PC-3 (cell line): ENCODE measurements at regions not wholly inside any gene's neighbourhood (a gene's known extent, or its start where the extent isn't known, plus 50 kb on each side); places are given as distances from the start of the nearest gene placed in this dataset.

Experiments used
- ATAC-seq: fragments of 200-7000 bp; cut with Tn5 transposase; 2 replicates; pipeline ENCODE4 v1.9.1; 2020; ENCODE audit warnings: mild to moderate bottlenecking, moderate library complexity
- BruUV-seq: library from RNA; stranded (reverse); fragments of 400-500 nt; replicated peaks from 2 replicates; lab custom pipeline; 2021; lab: Mats Ljungman, UMichigan
- CTCF ChIA-PET: fragments of 300-600 bp; sonication (Branson Sonifier 250); formaldehyde crosslinking; loops from one replicate; lab custom pipeline; 2022; ENCODE audit warnings: antibody characterized with exemption; lab: Charles Lee
- POLR2A ChIA-PET: fragments of 300-600 bp; sonication (Branson Sonifier 250); formaldehyde crosslinking; loops from one replicate; lab custom pipeline; 2022; ENCODE audit warnings: antibody characterized with exemption; ENCODE audit not compliant: unreplicated experiment; lab: Charles Lee
- DNase-seq: peaks from one replicate; pipeline ENCODE4 v3.0.0-alpha.2; 2015
- H2AFZ ChIP-seq: fragments of 300-600 bp; sonication (generic); 2 replicates; pipeline ENCODE4 v1.6.0; 2016; ENCODE audit warnings: antibody characterized with exemption, low read length
- H3F3A ChIP-seq: fragments of 300-600 bp; sonication (generic); one replicate; pipeline ENCODE4 v1.6.0; 2017; ENCODE audit warnings: antibody characterized with exemption, low read length, control low read depth, mild to moderate bottlenecking; ENCODE audit not compliant: unreplicated experiment
- H3K27ac ChIP-seq: fragments of 300-600 bp; sonication (generic); 2 replicates; pipeline ENCODE4 v1.5.1; 2016; ENCODE audit warnings: mild to moderate bottlenecking, low read length
- H3K27me3 ChIP-seq: fragments of 300-600 bp; sonication (generic); 2 replicates; pipeline ENCODE4 v1.6.1; 2016; ENCODE audit warnings: low read length, mixed read lengths
- H3K36me3 ChIP-seq: fragments of 300-600 bp; sonication (generic); 2 replicates; pipeline ENCODE4 v1.6.1; 2016; ENCODE audit warnings: low read depth, mixed run types, low read length, mixed read lengths
- H3K4me1 ChIP-seq: fragments of 300-600 bp; sonication (generic); 2 replicates; pipeline ENCODE4 v1.5.1; 2016; ENCODE audit warnings: low read length; ENCODE audit not compliant: insufficient read depth
- H3K4me2 ChIP-seq: fragments of 300-600 bp; sonication (generic); 2 replicates; pipeline ENCODE4 v1.6.0; 2016; ENCODE audit warnings: low read length
- H3K4me3 ChIP-seq: fragments of 300-600 bp; sonication (generic); 2 replicates; pipeline ENCODE4 v1.5.1; 2016; ENCODE audit warnings: mild to moderate bottlenecking, low read length, mixed read lengths
- H3K79me2 ChIP-seq: fragments of 300-600 bp; sonication (generic); 2 replicates; pipeline ENCODE4 v1.6.1; 2017; ENCODE audit warnings: low read length, mixed read lengths
- H3K9ac ChIP-seq: fragments of 300-600 bp; sonication (generic); 2 replicates; pipeline ENCODE4 v1.6.0; 2016; ENCODE audit warnings: mild to moderate bottlenecking, low read length
- H3K9me2 ChIP-seq: fragments of 300-600 bp; sonication (generic); replicated peaks from 2 replicates; pipeline ENCODE4 v1.6.1; 2016; ENCODE audit warnings: mixed run types, low read length, mixed read lengths
- H3K9me3 ChIP-seq: fragments of 300-600 bp; sonication (generic); 2 replicates; pipeline ENCODE4 v1.6.1; 2016; ENCODE audit warnings: low read length, mixed read lengths
- H4K20me1 ChIP-seq: fragments of 300-600 bp; sonication (generic); 2 replicates; pipeline ENCODE4 v1.6.1; 2016; ENCODE audit warnings: low read length, mixed read lengths
- EZH2 ChIP-seq: fragments of 300-600 bp; sonication (generic); IDR thresholded peaks from one replicate; pipeline ENCODE4 v1.6.1; 2017; ENCODE audit warnings: antibody characterized with exemption, mild to moderate bottlenecking, low read length; ENCODE audit not compliant: unreplicated experiment
- EZH2phosphoT487 ChIP-seq: fragments of 300-600 bp; sonication (generic); IDR thresholded peaks from 2 replicates; pipeline ENCODE4 v1.6.1; 2018; ENCODE audit warnings: mild to moderate bottlenecking, antibody characterized with exemption, low read length, borderline replicate concordance
- intact Hi-C: fragments of 100-400 bp; cut with micrococcal nuclease; formaldehyde crosslinking; loops from 2 replicates; pipeline ENCODE4 v1.9.0; 2023
- TF ChIP-seq, protein P1 (sequence below): fragments of 300-600 bp; sonication (generic); conservative IDR thresholded peaks from 2 replicates; pipeline ENCODE4 v1.5.1; 2017; ENCODE audit warnings: antibody characterized with exemption, low read depth, mild to moderate bottlenecking, low read length

DNA sequence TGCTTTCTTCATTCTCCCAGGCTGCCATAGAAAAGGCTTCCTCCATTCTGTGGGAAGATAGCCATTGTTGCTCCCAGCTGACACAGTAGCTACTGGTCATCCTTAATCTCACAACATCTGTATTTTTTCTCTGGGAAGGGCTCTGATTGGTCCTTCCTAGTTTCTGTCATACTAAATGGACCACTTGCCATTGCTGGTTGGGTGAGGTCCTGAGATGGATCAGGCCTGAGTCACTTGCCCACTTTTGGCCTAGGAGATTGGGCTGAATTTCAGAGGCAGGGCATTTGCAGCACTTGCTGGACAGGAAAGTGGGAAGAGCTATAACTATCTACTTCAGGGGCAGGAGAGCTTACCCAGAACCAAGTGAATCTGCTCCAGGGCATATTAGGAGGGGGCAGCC, 106.5 kb upstream of the PROK2 start:
- POLR2A ChIA-PET = no interaction called here

DNA sequence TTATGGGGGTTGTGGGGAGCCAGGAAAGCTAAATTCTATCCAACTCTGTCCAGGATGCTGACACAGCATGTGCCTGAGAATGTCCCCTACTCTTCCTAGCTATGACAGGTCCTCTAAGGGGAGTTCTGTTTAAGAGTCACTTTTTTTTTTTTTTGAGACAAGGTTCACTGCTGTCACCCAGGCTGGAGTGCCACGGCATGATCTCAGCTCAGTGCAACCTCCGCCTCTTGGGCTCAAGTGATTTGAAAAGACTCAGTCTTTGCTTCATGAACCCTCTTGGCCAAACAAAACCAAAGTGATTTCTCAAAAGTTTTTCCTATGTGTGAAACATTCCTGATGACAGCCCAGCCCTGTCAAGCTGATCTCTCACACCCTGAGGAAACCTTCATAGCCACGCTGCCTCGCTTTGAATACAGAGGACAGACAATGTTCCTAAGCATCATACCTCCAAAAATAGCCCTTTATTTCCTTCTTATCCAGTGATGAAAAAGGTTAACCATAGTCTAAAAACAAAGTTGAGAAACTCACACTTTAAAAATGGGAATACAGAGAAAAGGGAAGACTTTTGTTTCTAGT, 105.5 kb upstream of the PROK2 start:
- CTCF ChIA-PET = interaction anchor here (0.6 kb wide), 1 partner anchor 279 kb away, joined by 7 read pairs; no protein-coding TSS in a partner anchor

More for the DNA sequence above, 106.5 kb upstream of the PROK2 start:
- H3K4me2 ChIP-seq = no peak overlapping the region
- H3K36me3 ChIP-seq = no peaks in the 10 kb centered on the region
- H3K9ac ChIP-seq = no peak overlapping the region
- H3F3A ChIP-seq = no peaks in the 10 kb centered on the region
- CTCF ChIA-PET = no interaction called here
- DNase-seq (no peak), ATAC-seq (no peak)
- H3K4me3 ChIP-seq = no peak overlapping the region
- no TSS peak for BruUV-seq
- H3K27me3 ChIP-seq = peaks cover 56% of the 10 kb centered on the region
- no peaks in the 10 kb centered on the region for H3K9me2 ChIP-seq
- H4K20me1 ChIP-seq = no peaks in the 10 kb centered on the region
- H3K4me1 ChIP-seq = no peaks in the 10 kb centered on the region
- no peak overlapping the region for H3K27ac ChIP-seq
- intact Hi-C loops = no loop called here
- TF ChIP-seq EZH2 (no peak), EZH2phosphoT487 (no peak)
- TF ChIP-seq, protein P1, sequence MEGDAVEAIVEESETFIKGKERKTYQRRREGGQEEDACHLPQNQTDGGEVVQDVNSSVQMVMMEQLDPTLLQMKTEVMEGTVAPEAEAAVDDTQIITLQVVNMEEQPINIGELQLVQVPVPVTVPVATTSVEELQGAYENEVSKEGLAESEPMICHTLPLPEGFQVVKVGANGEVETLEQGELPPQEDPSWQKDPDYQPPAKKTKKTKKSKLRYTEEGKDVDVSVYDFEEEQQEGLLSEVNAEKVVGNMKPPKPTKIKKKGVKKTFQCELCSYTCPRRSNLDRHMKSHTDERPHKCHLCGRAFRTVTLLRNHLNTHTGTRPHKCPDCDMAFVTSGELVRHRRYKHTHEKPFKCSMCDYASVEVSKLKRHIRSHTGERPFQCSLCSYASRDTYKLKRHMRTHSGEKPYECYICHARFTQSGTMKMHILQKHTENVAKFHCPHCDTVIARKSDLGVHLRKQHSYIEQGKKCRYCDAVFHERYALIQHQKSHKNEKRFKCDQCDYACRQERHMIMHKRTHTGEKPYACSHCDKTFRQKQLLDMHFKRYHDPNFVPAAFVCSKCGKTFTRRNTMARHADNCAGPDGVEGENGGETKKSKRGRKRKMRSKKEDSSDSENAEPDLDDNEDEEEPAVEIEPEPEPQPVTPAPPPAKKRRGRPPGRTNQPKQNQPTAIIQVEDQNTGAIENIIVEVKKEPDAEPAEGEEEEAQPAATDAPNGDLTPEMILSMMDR = no peak
- H3K9me3 ChIP-seq = no peaks in the 10 kb centered on the region
- no peaks in the 10 kb centered on the region for H3K79me2 ChIP-seq
- no peak overlapping the region for H2AFZ ChIP-seq

DNA sequence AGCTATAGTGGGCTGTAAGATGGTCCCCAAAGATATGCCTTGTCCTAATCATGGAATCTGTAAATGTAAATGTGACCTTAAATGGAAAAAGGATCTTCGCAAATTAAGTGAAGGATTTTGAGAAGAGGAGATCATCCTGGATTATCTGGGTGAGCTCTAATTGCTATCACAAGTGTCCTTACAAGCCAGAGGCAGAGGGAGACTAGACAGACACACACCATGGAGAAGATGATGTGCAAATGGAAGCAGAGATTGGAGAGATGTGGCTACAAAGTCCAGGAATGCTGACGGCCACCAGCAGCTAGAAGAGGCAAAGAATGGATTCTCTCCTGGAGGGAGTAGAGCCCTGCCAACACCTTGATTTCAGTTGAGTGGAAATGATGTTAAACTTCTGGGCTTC, 102.3 kb upstream of the PROK2 start:
- peaks cover 62% of the 10 kb centered on the region for H3K27me3 ChIP-seq
- TF ChIP-seq, protein P1 = no peak
- no peak for TF ChIP-seq EZH2phosphoT487
- TF ChIP-seq EZH2 = no peak
- no peaks in the 10 kb centered on the region for H3K4me1 ChIP-seq
- intact Hi-C loops = no loop called here
- no peaks in the 10 kb centered on the region for H3K9me2 ChIP-seq
- H2AFZ ChIP-seq = no peak overlapping the region
- no peaks in the 10 kb centered on the region for H3K9me3 ChIP-seq
- ChIA-PET POLR2A (no interaction called here), CTCF (no interaction called here)
- no peaks in the 10 kb centered on the region for H3K36me3 ChIP-seq
- no peak for ATAC-seq
- H3K79me2 ChIP-seq = no peaks in the 10 kb centered on the region
- DNase-seq = no peak
- no peak overlapping the region for H3K9ac ChIP-seq
- no TSS peak for BruUV-seq
- H3K4me2 ChIP-seq = no peak overlapping the region
- no peak overlapping the region for H3K4me3 ChIP-seq
- no peaks in the 10 kb centered on the region for H3F3A ChIP-seq
- H4K20me1 ChIP-seq = no peaks in the 10 kb centered on the region
- H3K27ac ChIP-seq = no peak overlapping the region

More for the DNA sequence above, 105.5 kb upstream of the PROK2 start:
- Histone ChIP-seq H3K9me3 (no peaks in the 10 kb centered on the region), H3K9ac (no peak overlapping the region), H3K9me2 (no peaks in the 10 kb centered on the region), H3K27me3 (peaks cover 54% of the 10 kb centered on the region), H3K27ac (no peak overlapping the region), H3F3A (no peaks in the 10 kb centered on the region), H3K36me3 (no peaks in the 10 kb centered on the region), H3K4me2 (no peak overlapping the region), H2AFZ (no peak overlapping the region), H3K4me3 (no peak overlapping the region), H4K20me1 (no peaks in the 10 kb centered on the region), H3K79me2 (no peaks in the 10 kb centered on the region), H3K4me1 (no peaks in the 10 kb centered on the region)
- POLR2A ChIA-PET = no interaction called here
- TF ChIP-seq EZH2 (no peak), EZH2phosphoT487 (no peak)
- TF ChIP-seq, protein P1 = no peak
- no peak for ATAC-seq
- BruUV-seq = no TSS peak
- intact Hi-C loops = no loop called here
- no peak for DNase-seq
